ENCODE measurements at regions not wholly inside any gene's neighbourhood (a gene's known extent, or its start where the extent isn't known, plus 50 kb on each side); places are given as distances from the start of the nearest gene placed in this dataset.

GRCh38 chr22:44647141-44647540, 54.9 kb upstream of the PRR5 start:
- TF ChIP-seq CTCF (IDR thresholded peaks at IDR 0.05) (no peak), POLR2A (IDR thresholded peaks at IDR 0.05) (no peak), POLR2AphosphoS5 (IDR thresholded peaks at IDR 0.05) (no peak), EP300 (IDR thresholded peaks at IDR 0.05) (no peak)

All from suprapubic skin (tissue), 4 donors.